Left cardiac atrium (tissue), 4 donors: ENCODE measurements at regions not wholly inside any gene's neighbourhood (a gene's known extent, or its start where the extent isn't known, plus 50 kb on each side); places are given as distances from the start of the nearest gene placed in this dataset.

Experiments used
- ATAC-seq, 2 donors: fragments of 200-7000 bp; cut with Tn5 transposase; one replicate each; pipeline ENCODE4 v1.9.1; 2020; ENCODE audit warnings: mild to moderate bottlenecking in 2 of 2, moderate library complexity in 2 of 2
- DNase-seq: peaks from one replicate; pipeline ENCODE4 v3.0.0-alpha.2; 2020
- intact Hi-C, 2 donors: fragments of 100-400 bp; cut with DNase I; formaldehyde crosslinking; loops; one replicate each; pipeline versions ENCODE4 v1.14.1 to v1.15.1; 2022 to 2023
- donor health status: DM: no; HTN: yes; CAD: no.
- donor health status: DM: no; HTN: yes; CAD: no; lungs with severe emphysema.
- donor health status: DM: yes; HTN: yes; CAD: no.
- donor health status: Dilated cardiomyopathy.

GRCh38 chr1:42035830-42036604 is 117.2 kb upstream of the GUCA2B start:
- ATAC-seq, result peak; percentile 97 to 98
- intact Hi-C loops, result loop anchor here in 1 of 2 donors (2.0 to 10.0 kb wide), 2 partner anchors 111 to 223 kb away; no protein-coding TSS in a partner anchor

DNA sequence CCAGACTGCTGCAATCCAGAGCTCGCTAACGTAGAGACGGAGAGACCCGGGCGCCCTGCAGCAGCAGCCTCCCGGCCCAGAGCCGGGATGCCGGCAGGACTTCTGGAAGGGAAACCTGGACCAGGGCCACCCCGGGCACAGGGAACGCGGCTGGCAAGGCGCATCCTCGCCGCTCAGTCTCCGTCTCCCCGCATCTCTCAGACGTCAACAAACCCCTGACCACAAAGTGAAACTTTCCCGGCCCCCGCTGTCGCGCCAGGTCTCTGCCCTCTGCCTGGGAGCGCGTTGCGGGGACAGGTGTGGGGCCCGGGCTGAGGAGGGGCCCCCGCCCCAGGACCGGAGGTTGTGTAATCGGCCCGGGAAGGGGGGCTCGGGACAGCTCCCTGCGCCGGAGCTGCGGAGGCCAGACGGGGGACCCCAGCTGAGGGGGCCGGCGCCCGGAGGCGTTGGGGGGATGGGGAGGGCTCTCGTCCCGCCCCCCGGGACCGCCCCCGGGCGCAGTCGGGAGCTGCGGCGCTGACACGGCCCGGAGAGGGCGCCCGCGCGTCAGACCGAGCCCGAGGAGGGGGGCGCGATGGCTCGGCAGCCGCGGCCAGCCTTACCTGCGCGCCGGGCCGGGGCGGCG is 116.6 kb upstream of the HIVEP3 start:
- intact Hi-C loops, result loop anchor here in 1 of 2 donors (2.0 to 10.0 kb wide), 2 partner anchors 111 to 223 kb away; no protein-coding TSS in a partner anchor
- ATAC-seq (peak; percentile 82 to 85), DNase-seq (peak; percentile 65)

More at GRCh38 chr1:42035830-42036604, 117.2 kb upstream of the GUCA2B start:
- peak; percentile 98 for DNase-seq

DNA sequence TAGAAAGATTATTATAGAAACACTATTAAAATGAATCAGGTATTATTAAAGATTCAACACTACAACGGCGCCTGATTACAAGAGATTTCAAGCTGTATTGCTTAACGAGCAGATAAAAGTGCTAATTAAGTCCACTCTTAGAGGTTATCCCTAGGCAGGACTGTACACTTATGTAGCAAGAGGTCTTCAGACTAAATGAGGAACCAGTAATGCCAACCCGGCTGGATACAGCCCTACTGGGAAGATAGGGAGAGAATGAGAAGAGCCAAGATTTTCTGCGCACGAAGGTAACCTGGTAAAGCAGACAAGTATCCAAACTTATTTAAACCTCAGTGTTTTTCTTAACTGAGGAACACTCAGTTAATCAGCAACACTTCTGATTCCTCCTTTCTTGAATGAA is 115.7 kb upstream of the HIVEP3 start:
- intact Hi-C loops, result loop anchor here in 1 of 2 donors (2.0 to 10.0 kb wide), 2 partner anchors 110 to 222 kb away; no protein-coding TSS in a partner anchor
- ATAC-seq (peak in 1 of 2 donors; percentile 10), DNase-seq (no peak)

DNA sequence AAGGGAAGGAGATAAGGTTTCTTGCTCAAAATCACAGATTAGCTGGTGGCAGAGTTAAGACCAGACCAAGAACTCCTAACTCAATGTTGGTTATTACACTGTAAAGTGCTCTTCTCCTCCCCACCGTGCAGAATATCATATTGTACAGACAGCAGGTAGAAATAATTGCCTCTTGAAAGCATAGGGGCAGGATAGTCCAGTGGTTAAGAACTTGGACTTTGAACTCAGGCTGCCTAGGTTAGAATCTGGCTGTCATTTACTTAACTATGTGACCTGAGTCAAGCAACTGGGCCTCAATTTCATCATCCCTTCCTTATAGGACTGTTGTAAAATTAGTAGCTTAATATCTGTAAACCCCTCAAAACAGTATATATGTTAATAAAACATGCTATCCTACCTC is 114.9 kb upstream of the HIVEP3 start:
- ATAC-seq (no peak), DNase-seq (no peak)
- intact Hi-C loops, result loop anchor here in 1 of 2 donors (2.0 to 10.0 kb wide), 2 partner anchors 109 to 221 kb away; no protein-coding TSS in a partner anchor

DNA sequence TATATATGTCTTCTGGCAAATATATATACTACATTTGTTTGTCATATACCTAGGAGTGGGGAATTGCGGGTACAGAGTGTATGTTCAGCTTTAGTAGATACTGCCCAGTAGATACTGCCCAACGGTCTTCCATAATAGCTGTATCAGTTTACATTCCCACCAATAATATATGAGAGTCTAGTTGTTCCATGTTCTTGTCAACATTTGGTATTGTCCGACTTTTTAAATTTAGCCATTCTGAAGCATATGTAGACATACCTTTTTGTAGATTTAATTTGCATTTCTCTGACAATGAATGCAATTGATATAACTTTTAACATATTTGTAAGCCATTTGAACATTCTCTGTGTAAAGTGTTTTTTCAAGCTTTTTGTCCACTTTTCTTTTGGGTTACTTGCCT is 99.0 kb upstream of the HIVEP3 start:
- DNase-seq (no peak), ATAC-seq (no peak)
- intact Hi-C loops, result no loop called here

- no peak for DNase-seq
- intact Hi-C loops, result no loop called here
- ATAC-seq, result no peak
Measured at GRCh38 chr1:42017259-42017658, 98.5 kb upstream of the HIVEP3 start.

DNA sequence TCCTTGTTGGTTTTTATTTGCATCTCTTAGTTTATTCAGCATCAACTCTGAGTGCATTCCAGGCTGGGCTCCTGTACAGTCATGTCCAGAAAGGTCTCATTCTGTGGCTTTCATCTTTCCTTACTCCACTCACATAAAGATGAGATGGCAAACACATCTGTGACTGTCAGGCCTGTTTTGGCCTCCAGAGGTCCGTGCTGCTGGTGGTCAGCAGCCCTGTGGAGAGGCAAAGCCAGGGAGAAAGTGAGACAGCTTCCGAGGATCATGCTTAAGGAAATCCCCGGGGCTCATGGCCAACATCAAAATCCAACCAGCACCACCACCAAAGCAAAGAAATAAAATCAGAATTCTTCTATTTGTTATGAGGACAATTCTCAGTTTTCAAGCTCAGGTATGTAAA is 96.1 kb upstream of the HIVEP3 start:
- ATAC-seq (no peak), DNase-seq (no peak)
- intact Hi-C loops, result no loop called here

- no peak for ATAC-seq
- DNase-seq, result no peak
- intact Hi-C loops, result no loop called here
Measured at GRCh38 chr1:42013881-42014470, 95.3 kb upstream of the HIVEP3 start.

DNA sequence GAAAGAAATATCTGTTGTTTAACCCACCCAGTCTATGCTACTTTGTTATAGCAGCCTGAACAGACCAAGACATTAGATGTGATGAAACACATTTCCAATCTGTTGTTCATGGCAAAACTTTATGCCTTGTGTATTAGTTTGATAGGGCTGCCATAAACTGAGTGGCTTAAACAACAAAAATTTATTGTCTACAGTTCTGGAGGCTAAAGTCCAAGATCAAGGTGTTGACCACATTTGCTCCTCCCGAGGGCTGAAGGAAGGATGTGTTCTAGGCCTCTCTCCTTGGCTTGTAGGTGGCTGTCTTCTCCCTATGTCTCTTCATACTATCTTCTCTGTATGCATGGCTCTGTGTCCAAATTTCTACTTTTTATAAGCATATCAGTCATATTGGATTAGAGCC is 94.1 kb upstream of the HIVEP3 start:
- ATAC-seq, result no peak

DNA sequence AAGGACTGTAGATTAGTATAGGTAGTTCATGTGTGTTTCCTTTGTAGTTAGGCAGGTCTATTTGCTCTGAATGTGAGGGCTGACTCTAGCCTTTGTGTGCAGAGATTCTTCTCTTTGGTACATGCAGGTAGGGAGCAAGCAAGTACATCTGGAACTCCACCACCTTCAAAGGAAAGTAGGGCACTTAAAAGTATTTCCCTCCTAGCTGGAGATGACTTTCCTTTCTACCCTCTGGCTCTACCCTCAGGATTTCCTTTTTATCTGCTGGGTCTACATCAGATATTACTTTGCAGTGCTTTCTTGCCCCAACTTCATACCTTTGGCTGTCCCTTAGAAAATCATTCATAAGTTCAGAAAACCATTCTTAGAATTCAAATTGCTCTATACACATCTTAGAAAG is 91.7 kb upstream of the HIVEP3 start:
- intact Hi-C loops, result no loop called here
- DNase-seq (no peak), ATAC-seq (no peak)

More for the DNA sequence above, 94.1 kb upstream of the HIVEP3 start:
- intact Hi-C loops, result no loop called here
- DNase-seq, result no peak

GRCh38 chr1:42008264-42008663 is 89.5 kb upstream of the HIVEP3 start:
- no peak for DNase-seq
- ATAC-seq, result no peak
- intact Hi-C loops, result no loop called here

- ATAC-seq (no peak), DNase-seq (no peak)
- intact Hi-C loops, result no loop called here
Measured at GRCh38 chr1:42006836-42007235, 88.1 kb upstream of the HIVEP3 start.

- ATAC-seq (no peak), DNase-seq (no peak)
- intact Hi-C loops, result no loop called here
Measured at GRCh38 chr1:42006093-42006492, 87.4 kb upstream of the HIVEP3 start.

DNA sequence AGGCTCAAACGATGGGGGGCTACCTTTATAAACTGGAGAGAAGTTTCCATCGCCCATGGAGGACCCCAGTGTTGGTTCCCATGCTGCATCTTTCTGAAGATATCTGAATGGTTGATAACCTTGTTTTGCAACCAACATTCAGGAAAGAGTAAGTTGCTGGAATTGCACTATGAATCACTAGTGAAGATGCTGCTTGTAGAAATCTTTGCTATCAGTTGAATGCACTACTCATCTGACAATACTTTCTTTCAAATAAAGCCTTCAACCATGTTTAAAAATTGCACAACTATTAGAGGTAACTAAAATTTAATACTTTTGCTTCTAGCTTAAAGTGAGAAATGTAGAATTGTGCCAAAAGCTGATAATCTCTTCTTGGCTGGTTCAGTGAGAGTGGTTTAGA is 86.8 kb upstream of the HIVEP3 start:
- intact Hi-C loops, result no loop called here
- DNase-seq (no peak), ATAC-seq (peak in 1 of 2 donors; percentile 67)

GRCh38 chr1:42004860-42005259 is 86.1 kb upstream of the HIVEP3 start:
- DNase-seq (no peak), ATAC-seq (no peak)
- intact Hi-C loops, result no loop called here

GRCh38 chr1:42004322-42004721 is 85.6 kb upstream of the HIVEP3 start:
- intact Hi-C loops, result no loop called here
- no peak for DNase-seq
- ATAC-seq, result no peak

DNA sequence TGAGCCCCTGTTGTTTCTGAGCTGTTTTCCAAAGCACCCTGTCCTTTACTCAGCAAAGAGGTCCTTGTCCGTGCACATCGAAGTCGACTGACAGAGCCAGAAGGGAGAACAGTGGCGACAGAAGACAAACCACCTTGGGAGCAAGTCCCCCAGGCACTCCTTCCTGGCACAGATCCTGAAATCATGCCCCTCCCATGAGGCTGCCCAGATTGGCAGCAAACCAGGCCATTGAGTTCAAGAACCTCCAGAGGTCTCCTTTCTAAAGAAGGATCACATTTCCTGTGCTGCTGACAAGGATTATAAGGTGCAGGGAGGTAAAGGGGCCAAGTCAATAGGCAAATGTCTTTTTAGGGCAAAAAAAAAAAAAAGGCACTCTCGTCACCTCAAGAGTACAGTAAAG is 84.7 kb upstream of the HIVEP3 start:
- ATAC-seq (no peak), DNase-seq (no peak)
- intact Hi-C loops, result no loop called here

- intact Hi-C loops, result no loop called here
- DNase-seq, result no peak
- ATAC-seq, result no peak
Measured at GRCh38 chr1:42002220-42002619, 83.5 kb upstream of the HIVEP3 start.

GRCh38 chr1:42000766-42001165 is 82.0 kb upstream of the HIVEP3 start:
- ATAC-seq, result no peak
- intact Hi-C loops, result no loop called here
- DNase-seq, result no peak

- DNase-seq, result no peak
- intact Hi-C loops, result no loop called here
- ATAC-seq, result no peak
Measured at GRCh38 chr1:41999884-42000283, 81.2 kb upstream of the HIVEP3 start.
